Endodermal cell (in vitro differentiated cells): ENCODE measurements at regions not wholly inside any gene's neighbourhood (a gene's known extent, or its start where the extent isn't known, plus 50 kb on each side); places are given as distances from the start of the nearest gene placed in this dataset.

ENCODE experiments used
- DNase-seq: peaks from one replicate; pipeline ENCODE4 v3.0.0-alpha.2; 2017
- H3K27ac ChIP-seq: 2 replicates; pipeline ENCODE4 v1.5.1; 2013; ENCODE audit warnings: mild to moderate bottlenecking, low read depth, low read length, moderate library complexity
- H3K27me3 ChIP-seq: 2 replicates; pipeline ENCODE4 v1.6.1; 2013; ENCODE audit warnings: mild to moderate bottlenecking, low read length, moderate library complexity; ENCODE audit not compliant: insufficient read depth, control insufficient read depth, poor library complexity, severe bottlenecking
- H3K36me3 ChIP-seq: 2 replicates; pipeline ENCODE4 v1.7.0; 2013; ENCODE audit warnings: mild to moderate bottlenecking, low read length, moderate library complexity; ENCODE audit not compliant: control insufficient read depth, insufficient read depth
- H3K4me1 ChIP-seq: one replicate; pipeline ENCODE4 v1.7.0; 2013; ENCODE audit warnings: low read length; ENCODE audit not compliant: control insufficient read depth, insufficient read depth
- H3K4me3 ChIP-seq: 2 replicates; pipeline ENCODE4 v1.5.1; 2013; ENCODE audit warnings: mild to moderate bottlenecking, low read length, moderate library complexity
- H3K9ac ChIP-seq: 2 replicates; pipeline ENCODE4 v1.6.1; 2013; ENCODE audit warnings: mild to moderate bottlenecking, low read length, moderate library complexity; ENCODE audit not compliant: poor library complexity, severe bottlenecking; ENCODE audit errors: extremely low read depth
- H3K9me3 ChIP-seq: 2 replicates; pipeline ENCODE4 v1.6.1; 2013; ENCODE audit warnings: mild to moderate bottlenecking, low read length, moderate library complexity; ENCODE audit not compliant: control insufficient read depth
- H3K27ac Mint-ChIP-seq: 2 replicates; pipeline ENCODE4 v1.8.0; 2020; ENCODE audit warnings: mixed read lengths
- H3K27me3 Mint-ChIP-seq: 2 replicates; pipeline ENCODE4 v1.8.0; 2021; ENCODE audit warnings: mild to moderate bottlenecking, mixed read lengths; ENCODE audit not compliant: insufficient read depth
- H3K36me3 Mint-ChIP-seq: 2 replicates; pipeline ENCODE4 v1.8.0; 2020; ENCODE audit warnings: low read depth, mixed read lengths
- H3K4me1 Mint-ChIP-seq: 2 replicates; pipeline ENCODE4 v1.8.0; 2020; ENCODE audit warnings: mixed read lengths
- H3K4me3 Mint-ChIP-seq: 2 replicates; pipeline ENCODE4 v1.8.0; 2020; ENCODE audit warnings: mild to moderate bottlenecking, moderate library complexity, mixed read lengths
- H3K9me3 Mint-ChIP-seq: 2 replicates; pipeline ENCODE4 v1.8.0; 2020; ENCODE audit warnings: mild to moderate bottlenecking, mixed read lengths
- WGBS, 2 experiments: methylation state at CpG; one replicate each; pipeline versions ENCODE4 v1.1.5 to v1.1.7; 2013; ENCODE audit warnings: missing lambda C conversion rate in 2 of 2, mixed read lengths in 1 of 2; ENCODE audit not compliant: insufficient coverage in 1 of 2, insufficient read length in 1 of 2; 5-methylcytosine and 5-hydroxymethylcytosine counted together
- TF ChIP-seq, protein P1 (sequence below): fragments of 200-600 bp; sonication (generic); conservative IDR thresholded peaks from 2 replicates; pipeline ENCODE4 v1.5.0; 2021; ENCODE audit warnings: antibody characterized with exemption, mild to moderate bottlenecking

DNA sequence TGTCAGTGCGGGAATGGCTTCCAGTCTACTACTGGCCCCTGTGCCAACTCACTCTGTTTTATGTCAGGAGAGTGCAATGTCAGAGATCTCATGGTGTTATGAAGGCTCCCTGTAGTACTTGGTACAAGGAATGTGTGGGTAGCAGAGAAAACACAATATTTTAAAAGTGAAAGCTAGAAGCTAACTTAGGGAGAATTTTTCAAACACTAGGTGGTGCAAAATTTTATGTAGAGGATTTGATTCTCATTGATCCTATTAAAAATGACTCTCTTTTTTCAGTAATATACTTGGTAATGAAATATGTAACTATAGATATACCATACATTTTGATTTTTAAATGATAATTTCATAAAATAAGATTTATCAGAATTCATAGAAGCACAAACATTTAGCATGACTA lies 134.7 kb downstream of the JRKL start:
- Mint-ChIP-seq H3K4me1 (peaks cover 6% of the 10 kb centered on the region), H3K36me3 (peaks cover 7% of the 10 kb centered on the region), H3K4me3 (no peak overlapping the region), H3K9me3 (peaks cover 32% of the 10 kb centered on the region), H3K27ac (no peak overlapping the region), H3K27me3 (no peaks in the 10 kb centered on the region)
- TF ChIP-seq, protein P1, sequence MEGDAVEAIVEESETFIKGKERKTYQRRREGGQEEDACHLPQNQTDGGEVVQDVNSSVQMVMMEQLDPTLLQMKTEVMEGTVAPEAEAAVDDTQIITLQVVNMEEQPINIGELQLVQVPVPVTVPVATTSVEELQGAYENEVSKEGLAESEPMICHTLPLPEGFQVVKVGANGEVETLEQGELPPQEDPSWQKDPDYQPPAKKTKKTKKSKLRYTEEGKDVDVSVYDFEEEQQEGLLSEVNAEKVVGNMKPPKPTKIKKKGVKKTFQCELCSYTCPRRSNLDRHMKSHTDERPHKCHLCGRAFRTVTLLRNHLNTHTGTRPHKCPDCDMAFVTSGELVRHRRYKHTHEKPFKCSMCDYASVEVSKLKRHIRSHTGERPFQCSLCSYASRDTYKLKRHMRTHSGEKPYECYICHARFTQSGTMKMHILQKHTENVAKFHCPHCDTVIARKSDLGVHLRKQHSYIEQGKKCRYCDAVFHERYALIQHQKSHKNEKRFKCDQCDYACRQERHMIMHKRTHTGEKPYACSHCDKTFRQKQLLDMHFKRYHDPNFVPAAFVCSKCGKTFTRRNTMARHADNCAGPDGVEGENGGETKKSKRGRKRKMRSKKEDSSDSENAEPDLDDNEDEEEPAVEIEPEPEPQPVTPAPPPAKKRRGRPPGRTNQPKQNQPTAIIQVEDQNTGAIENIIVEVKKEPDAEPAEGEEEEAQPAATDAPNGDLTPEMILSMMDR, result no peak
- no peaks in the 10 kb centered on the region for H3K36me3 ChIP-seq
- H3K9me3 ChIP-seq, result peaks cover 40% of the 10 kb centered on the region
- H3K9ac ChIP-seq, result no peak overlapping the region
- H3K4me3 ChIP-seq, result no peak overlapping the region
- H3K27me3 ChIP-seq, result no peaks in the 10 kb centered on the region
- no peak for DNase-seq
- WGBS, 2 experiments, result 97% methylated on average over 1 of the region's 1 CpG; no CpG with 5 or more reads in 1 of the 2 experiments
- H3K27ac ChIP-seq, result no peak overlapping the region
- H3K4me1 ChIP-seq, result no peaks in the 10 kb centered on the region

DNA sequence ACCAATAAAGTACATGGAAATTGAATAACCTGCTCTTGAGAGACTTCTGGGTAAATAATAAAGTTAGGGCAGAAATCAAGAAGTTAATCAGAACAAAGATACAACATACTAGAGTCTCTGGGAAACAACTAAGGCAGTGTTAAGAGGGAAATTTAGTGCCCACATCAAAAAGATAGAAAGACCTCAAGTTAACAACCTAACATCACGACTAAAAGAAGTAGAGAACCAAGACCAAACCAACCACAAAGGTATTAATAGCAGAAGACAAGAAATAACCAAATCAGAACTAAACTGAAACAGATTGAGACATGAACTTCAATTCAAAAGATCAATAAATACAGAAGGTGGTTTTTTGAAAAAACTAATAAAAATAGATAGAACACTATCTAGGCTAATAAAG lies 140.7 kb downstream of the JRKL start:
- DNase-seq, result no peak
- no peak overlapping the region for H3K4me3 Mint-ChIP-seq
- Histone ChIP-seq H3K27me3 (no peaks in the 10 kb centered on the region), H3K4me1 (no peaks in the 10 kb centered on the region), H3K9me3 (peaks cover 35% of the 10 kb centered on the region), H3K4me3 (no peak overlapping the region), H3K27ac (no peak overlapping the region), H3K9ac (no peak overlapping the region), H3K36me3 (no peaks in the 10 kb centered on the region)
- TF ChIP-seq, protein P1, result no peak
- peaks cover 37% of the 10 kb centered on the region for H3K9me3 Mint-ChIP-seq
- no peaks in the 10 kb centered on the region for H3K4me1 Mint-ChIP-seq
- H3K27ac Mint-ChIP-seq, result no peak overlapping the region
- H3K36me3 Mint-ChIP-seq, result peaks cover 5% of the 10 kb centered on the region
- 91% methylated on average over 1 of the region's 1 CpG; no CpG with 5 or more reads in 1 of the 2 experiments for WGBS, 2 experiments
- no peaks in the 10 kb centered on the region for H3K27me3 Mint-ChIP-seq

DNA sequence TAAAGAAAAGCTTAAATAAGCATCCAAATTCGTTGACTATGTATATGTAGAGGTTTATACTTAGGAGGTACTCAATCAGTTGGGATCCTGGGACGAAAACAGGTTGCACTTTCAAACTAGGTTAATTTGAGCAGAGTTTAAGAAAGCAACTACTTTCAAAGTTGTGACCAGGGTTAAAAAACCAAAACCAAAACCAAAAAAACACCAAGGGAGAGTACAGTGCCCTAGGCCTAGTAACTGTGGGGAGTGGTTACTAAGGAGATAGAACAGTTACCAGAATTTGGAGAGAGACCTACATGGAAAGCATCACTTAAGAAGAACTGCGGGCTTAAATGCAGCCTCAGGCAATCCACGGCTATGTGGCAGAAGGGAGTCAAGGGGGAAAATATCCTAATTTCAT lies 148.3 kb downstream of the JRKL start:
- Histone ChIP-seq H3K9me3 (peaks cover 4% of the 10 kb centered on the region), H3K27ac (no peak overlapping the region), H3K4me1 (no peaks in the 10 kb centered on the region), H3K27me3 (no peaks in the 10 kb centered on the region), H3K4me3 (no peak overlapping the region), H3K9ac (no peak overlapping the region), H3K36me3 (no peaks in the 10 kb centered on the region)
- Mint-ChIP-seq H3K9me3 (peaks cover 8% of the 10 kb centered on the region), H3K4me1 (no peaks in the 10 kb centered on the region), H3K27me3 (no peaks in the 10 kb centered on the region), H3K27ac (no peak overlapping the region), H3K36me3 (no peaks in the 10 kb centered on the region), H3K4me3 (no peak overlapping the region)
- TF ChIP-seq, protein P1, result no peak
- DNase-seq, result no peak
- 92 to 100% methylated on average over 1 to 4 of the region's 4 CpGs for WGBS, 2 experiments
